Spleen (tissue), 7 donors: ENCODE measurements at regions not wholly inside any gene's neighbourhood (a gene's known extent, or its start where the extent isn't known, plus 50 kb on each side); places are given as distances from the start of the nearest gene placed in this dataset.

Experiments
- CTCF ChIP-seq, 11 experiments: fragments of 200-600 bp in 7 of 11; fragments of 450-650 bp in 4 of 11; sonication (generic) in 4 of 11; IDR thresholded peaks in 8 of 11; conservative IDR thresholded peaks in 3 of 11; 1 replicate in 7 of 11; 2 replicates in 4 of 11; pipeline versions ENCODE4 v1.4.0 to v1.8.0; 2016 to 2021; ENCODE audit warnings: antibody characterized with exemption in 11 of 11, inconsistent platforms in 4 of 11, mild to moderate bottlenecking in 1 of 11
- POLR2A ChIP-seq, 3 donors: fragments of 450-650 bp; IDR thresholded peaks; one replicate each; pipeline ENCODE4 v1.5.1; 2017; ENCODE audit warnings: antibody characterized with exemption in 3 of 3, mild to moderate bottlenecking in 1 of 3
- POLR2AphosphoS5 ChIP-seq, 3 donors: sonication (generic); formaldehyde crosslinking; IDR thresholded peaks; one replicate each; pipeline ENCODE4 v1.5.1; 2017; ENCODE audit warnings: antibody characterized with exemption in 3 of 3
- donor health status: DM: no; HTN: no; CAD: no; lungs with moderate emphysema.
- donor health status: DM: no; HTN: no; CAD: no.
- donor health status: DM: no; HTN: no; CAD: no.

GRCh38 chr2:225738735-225739134 is 339.2 kb downstream of the NYAP2 start:
- TF ChIP-seq CTCF (IDR thresholded peaks at IDR 0.05 in 8 of 11, conservative IDR thresholded peaks at IDR 0.05 in 3 of 11), result no peak
- no peak for TF ChIP-seq POLR2A (IDR thresholded peaks at IDR 0.05)
- no peak for TF ChIP-seq POLR2AphosphoS5 (IDR thresholded peaks at IDR 0.05)
